GM23338 (cell line): ENCODE measurements at regions not wholly inside any gene's neighbourhood (a gene's known extent, or its start where the extent isn't known, plus 50 kb on each side); places are given as distances from the start of the nearest gene placed in this dataset.
A peak's percentile ranks its signal among the peaks of the same experiment; 100 is the strongest.

Experiments used
- ATAC-seq: fragments of 200-7000 bp; cut with Tn5 transposase; 3 replicates; pipeline ENCODE4 v1.9.1; 2020
- DNase-seq: peaks from one replicate; pipeline ENCODE4 v3.0.0-alpha.2; 2015; ENCODE audit warnings: low spot score
- H2AFZ ChIP-seq: fragments of 200-600 bp; sonication (generic); 2 replicates; pipeline ENCODE4 v1.8.0; 2016; ENCODE audit warnings: antibody characterized with exemption, mild to moderate bottlenecking, moderate library complexity
- H3F3A ChIP-seq: fragments of 200-600 bp; sonication (generic); replicated peaks from 2 replicates; pipeline ENCODE4 v1.8.0; 2017; ENCODE audit warnings: antibody characterized with exemption, mixed run types, low read depth
- H3K27ac ChIP-seq: fragments of 200-600 bp; sonication (generic); 2 replicates; pipeline ENCODE4 v1.6.1; 2016; ENCODE audit warnings: low read depth
- H3K27me3 ChIP-seq: fragments of 200-600 bp; sonication (generic); 2 replicates; pipeline ENCODE4 v1.8.0; 2016; ENCODE audit warnings: mild to moderate bottlenecking, mixed run types, moderate library complexity; ENCODE audit not compliant: insufficient read depth
- H3K36me3 ChIP-seq: fragments of 200-600 bp; sonication (generic); 2 replicates; pipeline ENCODE4 v1.8.0; 2016; ENCODE audit warnings: mild to moderate bottlenecking; ENCODE audit not compliant: insufficient read depth
- H3K4me1 ChIP-seq: fragments of 200-600 bp; sonication (generic); 2 replicates; pipeline ENCODE4 v1.8.0; 2016; ENCODE audit warnings: mild to moderate bottlenecking, moderate library complexity; ENCODE audit not compliant: insufficient read depth
- H3K4me2 ChIP-seq: fragments of 200-600 bp; sonication (generic); 2 replicates; pipeline ENCODE4 v1.7.1; 2017; ENCODE audit warnings: mixed run types
- H3K4me3 ChIP-seq: fragments of 200-600 bp; sonication (generic); 2 replicates; pipeline ENCODE4 v1.6.1; 2016; ENCODE audit warnings: mixed run types
- H3K79me2 ChIP-seq: fragments of 200-600 bp; sonication (generic); replicated peaks from 2 replicates; pipeline ENCODE4 v1.8.0; 2017; ENCODE audit warnings: mild to moderate bottlenecking; ENCODE audit not compliant: insufficient read depth
- H3K9me2 ChIP-seq: fragments of 200-600 bp; sonication (generic); 2 replicates; pipeline ENCODE4 v1.8.0; 2017; ENCODE audit not compliant: insufficient read depth
- H4K20me1 ChIP-seq: fragments of 200-600 bp; sonication (generic); replicated peaks from 2 replicates; pipeline ENCODE4 v1.8.0; 2017; ENCODE audit warnings: mild to moderate bottlenecking; ENCODE audit not compliant: insufficient read depth
- H3K27ac Mint-ChIP-seq: 2 replicates; pipeline ENCODE4 v1.8.0; 2020; ENCODE audit warnings: inconsistent platforms, mild to moderate bottlenecking, moderate library complexity, mixed read lengths
- H3K27me3 Mint-ChIP-seq: 3 replicates; pipeline ENCODE4 v1.8.0; 2022; ENCODE audit warnings: low read depth, mild to moderate bottlenecking, moderate library complexity, mixed read lengths, inconsistent platforms; ENCODE audit not compliant: insufficient read depth, poor library complexity
- H3K36me3 Mint-ChIP-seq: 3 replicates; pipeline ENCODE4 v1.8.0; 2021; ENCODE audit warnings: low read depth, mild to moderate bottlenecking, inconsistent platforms, moderate library complexity, mixed read lengths
- H3K4me1 Mint-ChIP-seq: 3 replicates; pipeline ENCODE4 v1.8.0; 2020; ENCODE audit warnings: mild to moderate bottlenecking, inconsistent platforms, mixed read lengths
- H3K4me3 Mint-ChIP-seq: 3 replicates; pipeline ENCODE4 v1.8.0; 2021; ENCODE audit warnings: moderate library complexity, mild to moderate bottlenecking, inconsistent platforms, mixed read lengths
- H3K9me3 Mint-ChIP-seq: 3 replicates; pipeline ENCODE4 v1.8.0; 2020; ENCODE audit warnings: moderate library complexity, mild to moderate bottlenecking, inconsistent platforms, mixed read lengths
- CREB1 ChIP-seq: fragments of 250-450 bp; sonication (Bioruptor Pico); IDR thresholded peaks from 2 replicates; pipeline ENCODE4 v1.5.0; 2020; ENCODE audit warnings: low read depth, mild to moderate bottlenecking, moderate library complexity
- EZH2 ChIP-seq: fragments of 200-600 bp; sonication (generic); IDR thresholded peaks from one replicate; pipeline ENCODE4 v1.8.0; 2017; ENCODE audit warnings: antibody characterized with exemption, mild to moderate bottlenecking, low read depth; ENCODE audit not compliant: unreplicated experiment
- EZH2phosphoT487 ChIP-seq: fragments of 200-600 bp; sonication (generic); IDR thresholded peaks from one replicate; pipeline ENCODE4 v1.8.1; 2018; ENCODE audit warnings: antibody characterized with exemption; ENCODE audit not compliant: unreplicated experiment
- TF ChIP-seq, protein P1 (sequence below), 2 experiments: fragments of 200-600 bp in 1 of 2; sonication (generic) in 1 of 2; conservative IDR thresholded peaks; 2 replicates each; pipeline versions ENCODE4 v1.5.1 to v1.6.1; 2016 to 2017; ENCODE audit warnings: antibody characterized with exemption in 2 of 2, low read depth in 2 of 2, mild to moderate bottlenecking in 2 of 2, moderate library complexity in 1 of 2

GRCh38 chr4:154973244-154974035, 192.4 kb downstream of the RBM46 start (continued):
- TF ChIP-seq, protein P1, sequence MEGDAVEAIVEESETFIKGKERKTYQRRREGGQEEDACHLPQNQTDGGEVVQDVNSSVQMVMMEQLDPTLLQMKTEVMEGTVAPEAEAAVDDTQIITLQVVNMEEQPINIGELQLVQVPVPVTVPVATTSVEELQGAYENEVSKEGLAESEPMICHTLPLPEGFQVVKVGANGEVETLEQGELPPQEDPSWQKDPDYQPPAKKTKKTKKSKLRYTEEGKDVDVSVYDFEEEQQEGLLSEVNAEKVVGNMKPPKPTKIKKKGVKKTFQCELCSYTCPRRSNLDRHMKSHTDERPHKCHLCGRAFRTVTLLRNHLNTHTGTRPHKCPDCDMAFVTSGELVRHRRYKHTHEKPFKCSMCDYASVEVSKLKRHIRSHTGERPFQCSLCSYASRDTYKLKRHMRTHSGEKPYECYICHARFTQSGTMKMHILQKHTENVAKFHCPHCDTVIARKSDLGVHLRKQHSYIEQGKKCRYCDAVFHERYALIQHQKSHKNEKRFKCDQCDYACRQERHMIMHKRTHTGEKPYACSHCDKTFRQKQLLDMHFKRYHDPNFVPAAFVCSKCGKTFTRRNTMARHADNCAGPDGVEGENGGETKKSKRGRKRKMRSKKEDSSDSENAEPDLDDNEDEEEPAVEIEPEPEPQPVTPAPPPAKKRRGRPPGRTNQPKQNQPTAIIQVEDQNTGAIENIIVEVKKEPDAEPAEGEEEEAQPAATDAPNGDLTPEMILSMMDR (conservative IDR thresholded peaks at IDR 0.05; ENCODE audit: low read depth in 2 of 2) = no peak
- TF ChIP-seq EZH2 = no peak
- no peak for TF ChIP-seq EZH2phosphoT487

GRCh38 chr4:154977228-154977627, 196.2 kb downstream of the RBM46 start:
- H3K4me1 ChIP-seq = no peaks in the 10 kb centered on the region
- Mint-ChIP-seq H3K4me1 (no peaks in the 10 kb centered on the region), H3K4me3 (no peak overlapping the region), H3K9me3 (peaks cover 4% of the 10 kb centered on the region; the same call in 1 of the 3 replicates), H3K36me3 (no peaks in the 10 kb centered on the region), H3K27ac (no peak overlapping the region), H3K27me3 (peaks cover 4% of the 10 kb centered on the region)
- H4K20me1 ChIP-seq = no peaks in the 10 kb centered on the region
- no peak for TF ChIP-seq CREB1 (CRISPR knock-in tag)
- TF ChIP-seq, protein P1 (conservative IDR thresholded peaks at IDR 0.05; ENCODE audit: low read depth in 2 of 2) = no peak
- ATAC-seq = no peak
- no peaks in the 10 kb centered on the region for H3K36me3 ChIP-seq
- no peak overlapping the region for H3K4me3 ChIP-seq
- H3K9me2 ChIP-seq = 0 out of 2 replicates have a peak, but pooled peaks cover 1% of the 10 kb centered on the region
- H3K4me2 ChIP-seq = no peak overlapping the region
- no peak overlapping the region for H3K27ac ChIP-seq
- no peaks in the 10 kb centered on the region for H3K79me2 ChIP-seq
- H3K27me3 ChIP-seq = no peaks in the 10 kb centered on the region
- no peaks in the 10 kb centered on the region for H3F3A ChIP-seq
- no peak for DNase-seq
- no peak overlapping the region for H2AFZ ChIP-seq

DNA sequence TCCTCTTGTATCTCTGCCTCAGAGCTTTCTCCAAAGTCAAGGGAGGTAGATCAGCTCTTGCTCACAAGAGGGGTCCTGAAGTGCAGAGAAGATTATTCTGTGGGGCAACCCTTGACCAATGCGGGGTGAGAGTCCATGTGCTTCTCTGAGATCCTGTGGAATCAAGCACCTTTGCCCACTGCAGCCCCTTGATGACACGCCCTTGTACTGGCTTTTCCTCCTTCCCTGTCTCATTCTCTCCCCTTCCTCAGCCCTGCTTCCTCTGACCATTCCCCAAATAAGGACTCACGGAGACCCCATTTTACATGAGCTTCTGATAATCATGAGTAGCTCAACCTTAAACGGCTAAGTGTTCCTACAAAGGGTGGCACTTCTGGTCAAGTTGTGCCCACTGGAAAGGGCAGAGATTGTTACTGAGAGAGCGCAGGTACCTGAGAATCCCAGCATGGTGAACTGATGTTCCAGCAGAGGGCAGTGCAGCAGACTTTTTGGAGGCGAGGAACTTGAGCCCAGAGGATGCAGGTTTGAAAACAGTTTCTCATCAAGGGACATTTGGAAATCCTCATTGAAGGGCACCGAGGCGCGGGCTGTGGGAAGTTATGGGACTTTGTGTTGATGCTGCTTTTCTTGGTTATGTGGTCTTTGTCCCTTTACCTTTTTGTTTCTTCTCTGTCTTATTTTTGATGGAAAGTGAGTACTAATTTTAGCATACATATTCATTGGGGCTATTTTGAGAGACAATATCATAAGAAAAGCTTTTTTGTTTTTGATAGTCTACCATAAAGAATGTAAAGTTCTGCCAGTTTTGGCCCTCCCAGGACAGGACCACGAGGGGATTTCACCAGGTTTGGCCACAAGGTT, 201.3 kb downstream of the RBM46 start:
- no peaks in the 10 kb centered on the region for H3K79me2 ChIP-seq
- no peaks in the 10 kb centered on the region for H4K20me1 ChIP-seq
- H3K27me3 ChIP-seq = no peaks in the 10 kb centered on the region
- H3K4me1 ChIP-seq = no peaks in the 10 kb centered on the region
- H3K36me3 ChIP-seq = no peaks in the 10 kb centered on the region
- H3K4me2 ChIP-seq = no peak overlapping the region
- Mint-ChIP-seq H3K4me3 (no peak overlapping the region), H3K36me3 (no peaks in the 10 kb centered on the region), H3K4me1 (peaks cover 5% of the 10 kb centered on the region; the same call in 1 of the 3 replicates), H3K27ac (no peak overlapping the region), H3K9me3 (peaks cover 4% of the 10 kb centered on the region; the same call in 1 of the 3 replicates), H3K27me3 (peaks cover 6% of the 10 kb centered on the region)
- H3K9me2 ChIP-seq = no peaks in the 10 kb centered on the region
- H3K4me3 ChIP-seq = no peak overlapping the region
- H3F3A ChIP-seq = no peaks in the 10 kb centered on the region
- ATAC-seq (peak; percentile 98), DNase-seq (peak; percentile 87)
- no peak overlapping the region for H3K27ac ChIP-seq
- H2AFZ ChIP-seq = peak overlapping the region; percentile 69
- TF ChIP-seq, protein P1 (conservative IDR thresholded peaks at IDR 0.05; ENCODE audit: low read depth in 2 of 2) = peak; percentile 84 to 93
